Liver (tissue), 8 donors: ENCODE measurements at regions not wholly inside any gene's neighbourhood (a gene's known extent, or its start where the extent isn't known, plus 50 kb on each side); places are given as distances from the start of the nearest gene placed in this dataset.

Experiments used
- DNase-seq: peaks from one replicate; pipeline ENCODE4 v3.0.0-alpha.2; 2017; ENCODE audit warnings: low spot score
- H3K27ac ChIP-seq, 2 donors: one replicate each; pipeline ENCODE4 v1.7.0; 2013; ENCODE audit warnings: inconsistent platforms in 2 of 2, low read length in 2 of 2, control low read depth in 1 of 2, low read depth in 1 of 2, mild to moderate bottlenecking in 1 of 2
- H3K27me3 ChIP-seq, 4 donors: one replicate each; pipeline versions ENCODE4 v1.6.1 to v1.7.0; 2013; ENCODE audit warnings: low read length in 3 of 4, inconsistent platforms in 1 of 4, mild to moderate bottlenecking in 1 of 4, moderate library complexity in 1 of 4; ENCODE audit not compliant: control insufficient read depth in 4 of 4, insufficient read depth in 4 of 4
- H3K36me3 ChIP-seq, 4 donors: one replicate each; pipeline versions ENCODE4 v1.6.1 to v1.7.0; 2013; ENCODE audit warnings: low read length in 3 of 4, mild to moderate bottlenecking in 3 of 4, low read depth in 1 of 4, moderate library complexity in 1 of 4; ENCODE audit not compliant: control insufficient read depth in 4 of 4, insufficient read depth in 3 of 4
- H3K4me1 ChIP-seq, 4 donors: one replicate each; pipeline versions ENCODE4 v1.6.1 to v1.7.0; 2013; ENCODE audit warnings: low read length in 3 of 4, mild to moderate bottlenecking in 3 of 4, moderate library complexity in 1 of 4; ENCODE audit not compliant: control insufficient read depth in 4 of 4, insufficient read depth in 4 of 4
- H3K4me3 ChIP-seq, 3 donors: one replicate each; pipeline versions ENCODE4 v1.6.1 to v1.7.0; 2013; ENCODE audit warnings: low read length in 3 of 3, control low read depth in 1 of 3, low read depth in 1 of 3, mild to moderate bottlenecking in 1 of 3
- H3K9ac ChIP-seq, 2 donors: one replicate each; pipeline ENCODE4 v1.7.0; 2013; ENCODE audit warnings: low read length in 2 of 2, mild to moderate bottlenecking in 2 of 2, moderate library complexity in 2 of 2, control low read depth in 1 of 2, low read depth in 1 of 2
- H3K9me3 ChIP-seq, 4 donors: one replicate each; pipeline versions ENCODE4 v1.6.1 to v1.7.0; 2013; ENCODE audit warnings: low read length in 3 of 4; ENCODE audit not compliant: control insufficient read depth in 4 of 4
- ATF3 ChIP-seq: IDR thresholded peaks from 2 replicates; pipeline ENCODE4 v1.6.1; 2016; ENCODE audit warnings: antibody characterized with exemption
- CTCF ChIP-seq: fragments of 150-350 bp; IDR thresholded peaks from 2 replicates; pipeline ENCODE4 v1.5.1; 2017; ENCODE audit warnings: improper control_type of control experiment, low read depth, low read length; ENCODE audit not compliant: missing input control
- FOXA1 ChIP-seq: IDR thresholded peaks from 2 replicates; pipeline ENCODE4 v1.6.1; 2016; ENCODE audit warnings: antibody characterized with exemption
- FOXA2 ChIP-seq: IDR thresholded peaks from 2 replicates; pipeline ENCODE4 v1.6.1; 2016; ENCODE audit warnings: antibody characterized with exemption
- GABPA ChIP-seq, 2 donors: IDR thresholded peaks in 1 of 2; conservative IDR thresholded peaks in 1 of 2; 2 replicates each; pipeline ENCODE4 v1.6.1; 2016; ENCODE audit warnings: antibody characterized with exemption in 2 of 2, mild to moderate bottlenecking in 1 of 2, moderate library complexity in 1 of 2
- HNF4A ChIP-seq, 2 donors: conservative IDR thresholded peaks; 2 replicates each; pipeline ENCODE4 v1.6.1; 2016; ENCODE audit warnings: antibody characterized with exemption in 2 of 2, mild to moderate bottlenecking in 2 of 2
- HNF4G ChIP-seq: IDR thresholded peaks from 2 replicates; pipeline ENCODE4 v1.6.1; 2016; ENCODE audit warnings: antibody characterized with exemption
- NR2F2 ChIP-seq: IDR thresholded peaks from 2 replicates; pipeline ENCODE4 v1.6.1; 2016; ENCODE audit warnings: antibody characterized with exemption
- RAD21 ChIP-seq, 2 donors: IDR thresholded peaks; 2 replicates each; pipeline ENCODE4 v1.6.1; 2016; ENCODE audit warnings: antibody characterized with exemption in 2 of 2, mild to moderate bottlenecking in 2 of 2
- REST ChIP-seq: IDR thresholded peaks from 2 replicates; pipeline ENCODE4 v1.6.1; 2016; ENCODE audit warnings: antibody characterized with exemption, mild to moderate bottlenecking
- RXRA ChIP-seq, 2 donors: IDR thresholded peaks; 2 replicates each; pipeline ENCODE4 v1.6.1; 2017 to 2018; ENCODE audit warnings: antibody characterized with exemption in 2 of 2, mild to moderate bottlenecking in 1 of 2
- SP1 ChIP-seq: IDR thresholded peaks from 2 replicates; pipeline ENCODE4 v1.6.1; 2018; ENCODE audit warnings: antibody characterized with exemption, mild to moderate bottlenecking
- YY1 ChIP-seq: IDR thresholded peaks from 2 replicates; pipeline ENCODE4 v1.6.1; 2016; ENCODE audit warnings: antibody characterized with exemption, mild to moderate bottlenecking
- WGBS: extraction: QIAGEN DNeasy Blood & Tissue Kit; methylation state at CpG from one replicate; pipeline ENCODE4 v1.1.7; 2013; 5-methylcytosine and 5-hydroxymethylcytosine counted together
- TF ChIP-seq, protein P1 (sequence below): IDR thresholded peaks from 2 replicates; pipeline ENCODE4 v1.6.1; 2016; ENCODE audit warnings: antibody characterized with exemption
- donor health status: healthy.
- donor health status: healthy.
- donor health status: healthy.
- donor health status: healthy.
- donor health status: healthy.

DNA sequence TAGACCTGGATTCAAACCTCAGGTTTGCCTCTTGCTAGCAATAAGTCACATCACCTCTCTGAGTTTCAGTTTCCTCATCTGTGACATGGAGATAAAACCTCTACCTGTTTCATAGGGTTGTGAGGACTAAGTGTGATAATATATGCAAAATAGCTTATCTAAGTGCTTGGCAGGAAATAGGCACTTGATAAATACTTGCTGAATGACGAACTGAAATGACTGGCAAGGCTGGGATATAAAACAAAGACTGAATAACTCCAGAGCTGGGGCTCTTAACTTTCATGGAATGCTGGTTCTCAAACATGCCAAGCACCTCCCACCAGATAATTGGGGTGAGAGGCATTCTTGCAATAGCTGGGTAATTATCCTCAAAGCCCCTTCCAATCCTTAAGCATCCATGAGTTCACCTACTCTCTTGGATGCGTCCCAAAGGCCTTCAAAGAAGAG, 87.6 kb downstream of the ADRB2 start:
- peaks cover 0 to 2% (median 0%) of the 10 kb centered on the region in 4 donors for H3K4me1 ChIP-seq
- no peaks in the 10 kb centered on the region for H3K36me3 ChIP-seq
- 82% methylated on average over 2 of the region's 2 CpGs for WGBS
- TF ChIP-seq HNF4G: no peak
- TF ChIP-seq RAD21 (IDR thresholded peaks at IDR 0.05): no peak
- TF ChIP-seq HNF4A (conservative IDR thresholded peaks at IDR 0.05): no peak
- no peak for TF ChIP-seq NR2F2
- no peak for TF ChIP-seq ATF3
- TF ChIP-seq FOXA1: no peak
- no peak for TF ChIP-seq FOXA2
- no peak for TF ChIP-seq SP1
- no peak for TF ChIP-seq CTCF
- TF ChIP-seq REST: no peak
- no peak for TF ChIP-seq RXRA (IDR thresholded peaks at IDR 0.05)
- TF ChIP-seq, protein P1, sequence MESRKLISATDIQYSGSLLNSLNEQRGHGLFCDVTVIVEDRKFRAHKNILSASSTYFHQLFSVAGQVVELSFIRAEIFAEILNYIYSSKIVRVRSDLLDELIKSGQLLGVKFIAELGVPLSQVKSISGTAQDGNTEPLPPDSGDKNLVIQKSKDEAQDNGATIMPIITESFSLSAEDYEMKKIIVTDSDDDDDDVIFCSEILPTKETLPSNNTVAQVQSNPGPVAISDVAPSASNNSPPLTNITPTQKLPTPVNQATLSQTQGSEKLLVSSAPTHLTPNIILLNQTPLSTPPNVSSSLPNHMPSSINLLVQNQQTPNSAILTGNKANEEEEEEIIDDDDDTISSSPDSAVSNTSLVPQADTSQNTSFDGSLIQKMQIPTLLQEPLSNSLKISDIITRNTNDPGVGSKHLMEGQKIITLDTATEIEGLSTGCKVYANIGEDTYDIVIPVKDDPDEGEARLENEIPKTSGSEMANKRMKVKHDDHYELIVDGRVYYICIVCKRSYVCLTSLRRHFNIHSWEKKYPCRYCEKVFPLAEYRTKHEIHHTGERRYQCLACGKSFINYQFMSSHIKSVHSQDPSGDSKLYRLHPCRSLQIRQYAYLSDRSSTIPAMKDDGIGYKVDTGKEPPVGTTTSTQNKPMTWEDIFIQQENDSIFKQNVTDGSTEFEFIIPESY: no peak
- no peak for TF ChIP-seq GABPA (IDR thresholded peaks at IDR 0.05 in 1 of 2, conservative IDR thresholded peaks at IDR 0.05 in 1 of 2)
- no peaks in the 10 kb centered on the region for H3K27me3 ChIP-seq
- DNase-seq: no peak
- no peak overlapping the region for H3K27ac ChIP-seq
- no peak overlapping the region for H3K4me3 ChIP-seq
- H3K9ac ChIP-seq: no peak overlapping the region
- H3K9me3 ChIP-seq: no peaks in the 10 kb centered on the region

GRCh38 chr5:148915224-148915817, 88.9 kb downstream of the ADRB2 start:
- H3K9ac ChIP-seq: no peak overlapping the region
- H3K27ac ChIP-seq: no peak overlapping the region
- no peak overlapping the region for H3K4me3 ChIP-seq
- no peaks in the 10 kb centered on the region for H3K36me3 ChIP-seq
- DNase-seq: no peak
- WGBS: 72% methylated on average over 7 of the region's 7 CpGs
- H3K4me1 ChIP-seq: peaks cover 0 to 2% (median 0%) of the 10 kb centered on the region in 4 donors
- TF ChIP-seq HNF4A (conservative IDR thresholded peaks at IDR 0.05) (peak in 1 of 2 donors; percentile 16), HNF4G (no peak), YY1 (no peak), FOXA2 (no peak), RXRA (IDR thresholded peaks at IDR 0.05) (peak in 1 of 2 donors; percentile 13)
- H3K27me3 ChIP-seq: no peaks in the 10 kb centered on the region
- no peaks in the 10 kb centered on the region for H3K9me3 ChIP-seq
